ENCODE measurements at regions not wholly inside any gene's neighbourhood (a gene's known extent, or its start where the extent isn't known, plus 50 kb on each side); places are given as distances from the start of the nearest gene placed in this dataset.

- TF ChIP-seq CTCF (IDR thresholded peaks at IDR 0.05), result no peak
- TF ChIP-seq EZH2 (IDR thresholded peaks at IDR 0.05; ENCODE audit: borderline replicate concordance, insufficient read depth, low read depth, low read length, poor library complexity, severe bottlenecking), result no peak
These were observed 357.6 kb downstream of the BRD1 start for GRCh38 chr22:49469896-49470740.
